DMS 273 treated with DMSO at 0.1 percent for 48 hours (cell line): ENCODE measurements at regions not wholly inside any gene's neighbourhood (a gene's known extent, or its start where the extent isn't known, plus 50 kb on each side); places are given as distances from the start of the nearest gene placed in this dataset.

Source experiments
- DNase-seq: peaks from one replicate; lab custom pipeline; 2025; lab: John Stamatoyannopoulos, UW

DNA sequence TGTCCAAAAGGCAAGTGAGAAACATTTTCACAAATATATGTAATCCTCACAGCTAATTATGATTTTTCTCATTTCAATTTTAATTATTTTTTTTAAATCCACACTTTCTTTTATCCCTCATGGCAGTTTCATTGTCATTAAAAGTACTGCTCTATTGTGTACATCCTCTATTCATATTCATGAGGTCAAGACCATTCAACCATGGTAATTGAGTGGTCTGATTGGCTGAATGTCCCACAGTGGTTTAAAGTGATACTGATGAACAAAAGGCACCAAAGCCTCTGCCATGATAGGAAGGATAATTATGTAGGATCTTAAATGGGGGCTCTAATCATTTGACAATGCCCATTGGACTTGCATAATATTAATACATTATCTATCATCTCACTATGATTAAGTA, 108.4 kb upstream of the EPHA4 start:
- no peak for DNase-seq

GRCh38 chr2:221677688-221678087, 105.6 kb upstream of the EPHA4 start:
- DNase-seq, result no peak

DNA sequence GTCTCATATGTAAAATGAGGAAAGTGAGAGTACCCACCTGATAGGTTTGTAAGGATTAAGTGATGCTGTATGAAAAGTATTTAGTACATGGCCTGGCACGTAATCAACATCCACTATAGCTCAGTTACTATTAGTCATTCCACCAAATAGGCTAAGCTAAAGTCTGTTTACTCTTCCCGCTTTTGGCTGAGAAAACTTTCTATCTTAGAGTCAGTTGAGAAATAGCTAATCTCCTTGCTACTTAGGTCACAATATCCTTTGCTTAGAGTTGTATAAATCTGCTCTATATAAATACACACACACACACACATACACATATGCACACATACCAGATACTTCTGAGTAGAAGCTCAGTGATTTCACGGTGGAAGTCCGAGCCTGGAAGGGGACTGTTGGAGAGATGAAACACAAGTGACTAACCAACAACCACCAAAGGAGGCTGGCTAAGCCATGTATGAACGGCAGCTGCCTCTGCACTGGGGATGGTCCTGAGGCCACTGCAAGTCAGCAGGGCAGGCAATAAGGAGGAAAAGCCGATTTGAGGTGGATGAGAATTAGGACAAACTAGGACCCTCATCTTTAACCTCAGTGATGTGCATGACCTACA, 104.6 kb upstream of the EPHA4 start:
- DNase-seq, result no peak

- no peak for DNase-seq
These were observed 103.3 kb upstream of the EPHA4 start for GRCh38 chr2:221675201-221675908.

DNA sequence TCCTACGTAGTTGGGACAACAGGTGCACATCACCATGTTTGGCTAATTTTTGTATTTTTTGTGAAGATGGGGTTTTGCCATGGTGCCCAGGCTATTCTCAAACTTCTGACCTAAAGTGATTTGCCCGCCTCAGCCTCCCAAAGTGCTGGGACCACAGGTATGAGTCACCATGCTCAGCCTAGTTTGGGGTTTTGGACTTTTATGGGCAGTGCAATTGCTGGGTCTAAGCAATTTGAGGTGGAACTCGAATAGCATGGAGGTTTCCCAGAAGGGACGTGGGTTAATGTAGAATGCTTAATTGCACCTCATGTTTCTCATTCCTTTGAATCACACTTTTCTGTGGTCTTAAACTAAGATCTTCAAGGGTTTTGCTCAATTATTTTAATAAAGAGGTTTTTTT, 102.3 kb upstream of the EPHA4 start:
- no peak for DNase-seq

DNA sequence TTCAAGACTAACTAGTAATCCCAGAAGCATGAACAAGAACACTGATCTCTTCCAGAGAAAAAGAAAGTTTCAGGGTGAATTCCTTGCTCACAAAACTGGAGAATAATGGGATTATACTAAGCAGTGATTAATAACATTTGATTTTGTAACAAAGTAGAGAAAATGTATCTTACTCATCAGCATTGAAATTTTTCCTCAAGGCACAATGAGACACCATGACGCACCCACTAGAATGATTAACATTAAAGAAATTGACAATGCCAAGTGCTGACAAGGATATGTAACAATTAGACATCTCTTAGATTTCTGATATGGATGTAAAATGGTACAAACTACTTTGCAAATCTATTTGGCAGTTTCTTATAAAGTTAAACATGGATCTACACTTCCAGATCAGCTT, 101.1 kb upstream of the EPHA4 start:
- DNase-seq, result no peak

DNA sequence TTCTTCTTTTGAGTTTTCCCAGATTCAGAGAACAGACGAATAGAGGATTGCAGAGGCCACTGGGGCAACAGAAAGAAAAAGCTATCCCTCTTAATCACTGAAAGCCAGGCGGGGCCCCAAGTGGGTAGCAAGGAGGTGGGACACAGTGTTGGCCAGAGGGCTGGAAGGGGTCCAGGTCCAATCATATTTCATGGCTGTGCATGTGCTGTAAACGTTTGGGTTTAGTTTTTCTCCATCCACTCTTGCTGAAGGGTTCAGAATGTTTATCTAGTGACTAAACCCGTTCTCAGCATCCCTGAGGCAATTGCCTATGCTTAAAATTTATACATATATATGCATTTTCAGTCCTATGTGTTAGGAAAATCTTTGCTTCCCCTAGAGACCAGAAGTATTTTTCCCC, 99.4 kb upstream of the EPHA4 start:
- DNase-seq, result no peak

- no peak for DNase-seq
These were observed 90.7 kb upstream of the EPHA4 start for GRCh38 chr2:221662689-221663391.

- DNase-seq, result no peak
These were observed 85.7 kb upstream of the EPHA4 start for GRCh38 chr2:221657806-221658205.

GRCh38 chr2:221655300-221655699, 83.2 kb upstream of the EPHA4 start:
- DNase-seq, result no peak

GRCh38 chr2:221653182-221653581, 81.1 kb upstream of the EPHA4 start:
- DNase-seq, result no peak

GRCh38 chr2:221649051-221649775, 77.1 kb upstream of the EPHA4 start:
- no peak for DNase-seq

GRCh38 chr2:221642447-221642846, 70.3 kb upstream of the EPHA4 start:
- DNase-seq, result no peak

- no peak for DNase-seq
These were observed 69.2 kb upstream of the EPHA4 start for GRCh38 chr2:221641181-221641871.

DNA sequence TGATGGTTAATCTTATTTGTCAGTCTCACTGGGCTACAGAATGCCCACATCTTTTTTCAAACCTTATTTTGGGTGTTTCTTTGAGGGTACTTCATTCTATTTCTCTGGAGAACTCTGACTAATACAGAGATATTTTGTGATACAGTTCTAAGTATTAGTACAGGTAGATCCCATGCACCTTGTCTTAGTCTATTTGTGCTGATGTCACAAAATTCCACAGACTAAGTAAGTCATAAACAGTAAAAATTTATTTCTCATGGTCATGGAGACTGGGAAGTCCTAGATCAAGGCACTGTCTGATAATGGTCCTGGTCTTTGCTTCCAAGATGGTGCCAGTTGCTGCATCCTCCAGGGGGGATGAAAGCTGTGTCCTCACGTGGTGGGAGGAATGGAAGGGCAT, 68.6 kb upstream of the EPHA4 start:
- DNase-seq, result no peak

DNA sequence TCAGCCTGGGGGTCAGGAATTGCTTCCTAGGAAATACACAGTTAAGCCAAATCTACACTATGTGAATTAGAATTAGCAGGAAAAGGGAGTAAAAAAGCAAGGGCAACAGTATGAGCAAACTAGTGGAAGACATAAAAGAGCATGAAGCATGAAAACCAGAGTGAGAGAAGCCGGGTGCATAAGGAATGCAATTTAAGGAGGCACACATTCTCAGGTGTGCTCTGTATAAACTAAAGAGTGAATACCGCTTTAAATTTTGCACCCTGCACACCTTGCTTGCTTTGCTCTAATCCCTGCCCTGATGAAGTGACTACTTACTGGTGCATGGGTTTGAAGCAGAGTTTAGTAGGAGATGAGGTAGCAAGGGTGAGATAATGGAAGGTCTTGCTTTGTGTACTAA, 65.7 kb upstream of the EPHA4 start:
- no peak for DNase-seq

GRCh38 chr2:221635949-221636348, 63.8 kb upstream of the EPHA4 start:
- DNase-seq, result no peak

GRCh38 chr2:221629468-221629867, 57.4 kb upstream of the EPHA4 start:
- no peak for DNase-seq

DNA sequence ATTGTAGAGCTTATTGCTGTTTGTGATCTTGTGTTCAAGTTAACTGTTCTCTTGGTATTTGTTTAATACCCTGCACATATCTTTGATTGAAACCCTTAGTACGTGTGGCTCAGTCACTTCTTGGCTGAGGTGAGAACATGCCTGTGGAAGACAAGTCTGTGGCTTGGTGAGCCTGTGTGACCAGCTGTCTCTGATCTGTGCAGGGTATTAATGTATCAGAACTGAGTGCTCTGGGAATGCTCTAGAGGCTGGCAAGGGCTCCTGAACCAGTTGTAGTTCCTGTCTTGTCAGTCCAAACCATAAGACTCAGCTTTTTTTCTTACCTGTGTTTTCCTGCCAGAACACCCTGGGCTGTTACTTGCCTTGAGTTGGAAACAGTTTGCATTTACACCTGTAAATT, 52.4 kb upstream of the EPHA4 start:
- DNase-seq, result no peak
